HepG2 (cell line): ENCODE measurements at regions not wholly inside any gene's neighbourhood (a gene's known extent, or its start where the extent isn't known, plus 50 kb on each side); places are given as distances from the start of the nearest gene placed in this dataset.

Source experiments
- ATF7 ChIP-seq, 2 experiments: fragments of 450-650 bp in 1 of 2; sonication (generic) in 1 of 2; formaldehyde crosslinking in 1 of 2; IDR thresholded peaks; 2 replicates each; pipeline versions ENCODE4 v1.4.0 to v1.6.1; 2016 to 2020; ENCODE audit warnings: antibody characterized with exemption in 1 of 2, mild to moderate bottlenecking in 1 of 2, missing genetic modification reagents in 1 of 2
- CC2D1A ChIP-seq: sonication (generic); formaldehyde crosslinking; IDR thresholded peaks from 2 replicates; pipeline ENCODE4 v1.8.1; 2023; ENCODE audit warnings: mild to moderate bottlenecking, missing genetic modification reagents
- CREBL2 ChIP-seq: sonication (generic); formaldehyde crosslinking; IDR thresholded peaks from 2 replicates; pipeline ENCODE4 v1.8.1; 2023; ENCODE audit warnings: missing genetic modification reagents, mild to moderate bottlenecking, borderline replicate concordance
- CSRNP2 ChIP-seq: sonication (generic); formaldehyde crosslinking; conservative IDR thresholded peaks from 2 replicates; pipeline ENCODE4 v1.8.0; 2022; ENCODE audit warnings: low read depth, missing genetic modification reagents
- ELF1 ChIP-seq: sonication (generic); formaldehyde crosslinking; IDR thresholded peaks from 2 replicates; pipeline ENCODE4 v1.4.0; 2020; ENCODE audit warnings: missing genetic modification reagents
- FOXK1 ChIP-seq: sonication (generic); formaldehyde crosslinking; IDR thresholded peaks from 2 replicates; pipeline ENCODE4 v1.4.0; 2020; ENCODE audit warnings: low read depth, missing genetic modification reagents, borderline replicate concordance
- GATAD2A ChIP-seq: IDR thresholded peaks from 2 replicates; pipeline ENCODE4 v1.6.1; 2016
- GLI4 ChIP-seq: sonication (generic); formaldehyde crosslinking; IDR thresholded peaks from 2 replicates; pipeline ENCODE4 v1.5.1; 2020; ENCODE audit warnings: missing genetic modification reagents, mild to moderate bottlenecking, moderate library complexity, borderline replicate concordance
- IKZF5 ChIP-seq: IDR thresholded peaks from 2 replicates; pipeline ENCODE4 v1.6.1; 2018; ENCODE audit warnings: missing genetic modification reagents, mild to moderate bottlenecking, missing compliant biosample characterization
- KMT2B ChIP-seq: IDR thresholded peaks from 2 replicates; pipeline ENCODE4 v1.6.1; 2016; ENCODE audit warnings: missing genetic modification reagents, missing compliant biosample characterization
- NAIF1 ChIP-seq: sonication (generic); formaldehyde crosslinking; IDR thresholded peaks from 2 replicates; pipeline ENCODE4 v1.5.0; 2020; ENCODE audit warnings: mild to moderate bottlenecking, missing genetic modification reagents, borderline replicate concordance
- PATZ1 ChIP-seq: sonication (generic); formaldehyde crosslinking; IDR thresholded peaks from 2 replicates; pipeline ENCODE4 v1.4.0; 2020; ENCODE audit warnings: missing genetic modification reagents
- STAT5B ChIP-seq: sonication (generic); formaldehyde crosslinking; IDR thresholded peaks from 2 replicates; pipeline ENCODE4 v1.4.0; 2020; ENCODE audit warnings: missing genetic modification reagents
- TEAD3 ChIP-seq: optimal IDR thresholded peaks from 2 replicates; pipeline ENCODE3; 2016; ENCODE audit warnings: borderline replicate concordance
- ZFP37 ChIP-seq: sonication (generic); formaldehyde crosslinking; IDR thresholded peaks from 2 replicates; pipeline ENCODE4 v1.4.0; 2020; ENCODE audit warnings: missing genetic modification reagents, borderline replicate concordance
- ZNF136 ChIP-seq: sonication (generic); formaldehyde crosslinking; IDR thresholded peaks from 2 replicates; pipeline ENCODE4 v1.8.1; 2022; ENCODE audit warnings: low read depth, mild to moderate bottlenecking, moderate library complexity, missing genetic modification reagents
- ZNF232 ChIP-seq: sonication (generic); formaldehyde crosslinking; IDR thresholded peaks from 2 replicates; pipeline ENCODE4 v1.4.0; 2020; ENCODE audit warnings: missing genetic modification reagents, borderline replicate concordance
- ZNF326 ChIP-seq: sonication (generic); formaldehyde crosslinking; IDR thresholded peaks from 2 replicates; pipeline ENCODE4 v1.4.0; 2020; ENCODE audit warnings: missing genetic modification reagents, borderline replicate concordance
- ZNF331 ChIP-seq: sonication (generic); formaldehyde crosslinking; IDR thresholded peaks from 2 replicates; pipeline ENCODE4 v1.4.0; 2020; ENCODE audit warnings: missing genetic modification reagents
- ZNF343 ChIP-seq: sonication (generic); formaldehyde crosslinking; IDR thresholded peaks from 2 replicates; pipeline ENCODE4 v1.4.0; 2020; ENCODE audit warnings: mild to moderate bottlenecking, missing genetic modification reagents
- ZNF572 ChIP-seq: sonication (generic); formaldehyde crosslinking; IDR thresholded peaks from 2 replicates; pipeline ENCODE4 v1.5.1; 2020; ENCODE audit warnings: mild to moderate bottlenecking, missing genetic modification reagents
- ZNF589 ChIP-seq: sonication (generic); formaldehyde crosslinking; conservative IDR thresholded peaks from 2 replicates; pipeline ENCODE4 v1.8.0; 2022; ENCODE audit warnings: mild to moderate bottlenecking, moderate library complexity, missing genetic modification reagents
- ZNF614 ChIP-seq: IDR thresholded peaks from 2 replicates; pipeline ENCODE4 v1.6.1; 2018; ENCODE audit warnings: missing biosample characterization, missing genetic modification reagents, inconsistent platforms, borderline replicate concordance
- ZNF678 ChIP-seq: sonication (generic); formaldehyde crosslinking; IDR thresholded peaks from 2 replicates; pipeline ENCODE4 v1.4.0; 2020; ENCODE audit warnings: mild to moderate bottlenecking, missing genetic modification reagents
- ZNF724P ChIP-seq: sonication (generic); formaldehyde crosslinking; IDR thresholded peaks from 2 replicates; pipeline ENCODE4 v1.8.0; 2022; ENCODE audit warnings: missing genetic modification reagents, borderline replicate concordance
- ZNF773 ChIP-seq: sonication (generic); formaldehyde crosslinking; IDR thresholded peaks from 2 replicates; pipeline ENCODE4 v1.4.0; 2020; ENCODE audit warnings: missing genetic modification reagents, borderline replicate concordance
- ZNF792 ChIP-seq: IDR thresholded peaks from 2 replicates; pipeline ENCODE4 v1.6.1; 2016
- ZNF841 ChIP-seq: sonication (generic); formaldehyde crosslinking; IDR thresholded peaks from 2 replicates; pipeline ENCODE4 v1.8.1; 2023; ENCODE audit warnings: missing genetic modification reagents, borderline replicate concordance
- TF ChIP-seq, protein P1 (sequence below): sonication (generic); formaldehyde crosslinking; IDR thresholded peaks from 2 replicates; pipeline ENCODE4 v1.4.0; 2020; ENCODE audit warnings: mild to moderate bottlenecking, missing genetic modification reagents

GRCh38 chr5:147140558-147140957 lies 94.3 kb upstream of the STK32A start (continued):
- TF ChIP-seq ZNF614 (CRISPR knock-in tag) (no peak), ZNF572 (CRISPR knock-in tag) (no peak), FOXK1 (CRISPR knock-in tag) (peak; percentile 63; the same call in 1 of the 2 replicates), GLI4 (CRISPR knock-in tag) (no peak), ZNF326 (CRISPR knock-in tag) (no peak), PATZ1 (CRISPR knock-in tag) (no peak), ZNF773 (no peak), IKZF5 (CRISPR knock-in tag) (no peak), ZNF136 (CRISPR knock-in tag) (no peak), ZNF232 (CRISPR knock-in tag) (no peak), ZNF792 (CRISPR knock-in tag) (0 out of 2 replicates have a peak, but pooled peaks have one; percentile 33), NAIF1 (CRISPR knock-in tag) (no peak), ZNF343 (CRISPR knock-in tag) (no peak), STAT5B (no peak), ZNF589 (CRISPR knock-in tag) (no peak), KMT2B (CRISPR knock-in tag) (no peak), CC2D1A (CRISPR knock-in tag) (no peak), GATAD2A (CRISPR knock-in tag) (peak; percentile 68), ZNF678 (CRISPR knock-in tag) (no peak), TEAD3 (CRISPR knock-in tag) (no peak), CSRNP2 (no peak), ZNF841 (no peak), CREBL2 (CRISPR knock-in tag) (no peak), ELF1 (CRISPR knock-in tag) (no peak), ZNF724P (CRISPR knock-in tag) (no peak), ZFP37 (CRISPR knock-in tag) (no peak), ATF7 (IDR thresholded peaks at IDR 0.05) (peak; percentile 70), ATF7 (CRISPR knock-in tag; IDR thresholded peaks at IDR 0.05) (no peak; the same call in 1 of the 2 replicates), ZNF331 (CRISPR knock-in tag) (0 out of 2 replicates have a peak, but pooled peaks have one; percentile 28)
- TF ChIP-seq, protein P1, sequence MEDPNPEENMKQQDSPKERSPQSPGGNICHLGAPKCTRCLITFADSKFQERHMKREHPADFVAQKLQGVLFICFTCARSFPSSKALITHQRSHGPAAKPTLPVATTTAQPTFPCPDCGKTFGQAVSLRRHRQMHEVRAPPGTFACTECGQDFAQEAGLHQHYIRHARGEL (CRISPR knock-in tag), result no peak
